ENCODE measurements at regions not wholly inside any gene's neighbourhood (a gene's known extent, or its start where the extent isn't known, plus 50 kb on each side); places are given as distances from the start of the nearest gene placed in this dataset.

DNA sequence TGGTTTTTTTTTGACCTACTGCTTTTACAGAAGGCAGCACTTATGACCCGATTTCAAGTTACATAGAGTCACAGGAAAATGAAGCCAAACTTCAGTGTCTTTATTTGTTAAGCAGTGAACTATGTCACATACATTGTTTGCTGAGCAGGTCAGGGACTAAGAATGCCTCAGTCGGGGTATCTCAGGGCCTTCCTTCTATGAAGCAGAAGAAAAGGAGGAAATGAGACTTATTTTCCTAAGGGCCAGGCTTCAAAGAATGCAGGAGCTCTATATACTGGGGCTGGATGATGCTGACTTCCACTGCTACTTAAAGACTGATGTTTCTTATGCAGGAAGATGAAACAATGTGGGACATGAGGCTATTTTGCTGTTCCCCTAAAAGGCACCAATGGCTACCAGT lies 558.4 kb upstream of the IGFBP7 start:
- Histone ChIP-seq H3K4me3 (ENCODE audit: low read length) (no peak overlapping the region), H4K20me1 (ENCODE audit: control insufficient read depth, insufficient read depth, low read depth, low read length) (no peaks in the 10 kb centered on the region), H3K9me3 (ENCODE audit: control insufficient read depth, insufficient read depth, low read length) (no peaks in the 10 kb centered on the region), H3K27me3 (ENCODE audit: control insufficient read depth, low read length) (no peaks in the 10 kb centered on the region), H3K4me2 (ENCODE audit: low read length) (no peak overlapping the region), H3K9me2 (replicated peaks; ENCODE audit: control insufficient read depth, low read length) (no peaks in the 10 kb centered on the region), H3K27ac (ENCODE audit: low read depth, low read length) (no peak overlapping the region), H3F3A (ENCODE audit: control insufficient read depth, insufficient read depth) (no peaks in the 10 kb centered on the region), H3K4me1 (ENCODE audit: control insufficient read depth, low read length) (no peaks in the 10 kb centered on the region), H3K36me3 (ENCODE audit: control insufficient read depth, low read length) (no peaks in the 10 kb centered on the region), H3K79me2 (ENCODE audit: control insufficient read depth, low read length) (no peaks in the 10 kb centered on the region)
- no peak for TF ChIP-seq CTCF (IDR thresholded peaks at IDR 0.05; ENCODE audit: low read depth, low read length, poor library complexity, severe bottlenecking)
- TF ChIP-seq EZH2phosphoT487 (IDR thresholded peaks at IDR 0.05; ENCODE audit: borderline replicate concordance, low read length) = no peak

DNA sequence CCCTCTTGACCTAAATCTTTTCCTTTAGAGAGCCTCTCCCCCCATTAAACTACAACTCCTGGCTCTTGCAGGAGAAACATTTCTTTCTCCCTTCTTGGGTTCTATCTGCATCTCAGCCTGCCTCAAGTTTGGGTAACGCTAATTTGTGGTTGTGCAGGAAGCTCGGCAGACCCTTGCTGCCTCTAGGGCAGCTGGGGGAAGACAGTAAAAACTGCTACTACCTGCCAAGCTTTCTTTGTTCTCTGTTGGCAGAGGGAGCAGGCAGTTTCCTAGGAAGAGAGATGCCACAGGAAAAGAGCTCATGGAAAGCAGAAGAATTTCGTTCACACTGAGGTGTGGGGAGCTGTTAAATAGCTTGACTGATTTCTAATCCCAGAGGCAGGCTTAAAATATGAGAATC lies 555.6 kb upstream of the IGFBP7 start:
- no peaks in the 10 kb centered on the region for H3F3A ChIP-seq (ENCODE audit: control insufficient read depth, insufficient read depth)
- H3K4me3 ChIP-seq (ENCODE audit: low read length) = no peak overlapping the region
- H3K4me2 ChIP-seq (ENCODE audit: low read length) = no peak overlapping the region
- no peaks in the 10 kb centered on the region for H3K79me2 ChIP-seq (ENCODE audit: control insufficient read depth, low read length)
- H4K20me1 ChIP-seq (ENCODE audit: control insufficient read depth, insufficient read depth, low read depth, low read length) = no peaks in the 10 kb centered on the region
- no peaks in the 10 kb centered on the region for H3K36me3 ChIP-seq (ENCODE audit: control insufficient read depth, low read length)
- no peaks in the 10 kb centered on the region for H3K9me2 ChIP-seq (replicated peaks; ENCODE audit: control insufficient read depth, low read length)
- no peaks in the 10 kb centered on the region for H3K4me1 ChIP-seq (ENCODE audit: control insufficient read depth, low read length)
- TF ChIP-seq EZH2phosphoT487 (IDR thresholded peaks at IDR 0.05; ENCODE audit: borderline replicate concordance, low read length) (no peak), CTCF (IDR thresholded peaks at IDR 0.05; ENCODE audit: low read depth, low read length, poor library complexity, severe bottlenecking) (no peak)
- H3K27me3 ChIP-seq (ENCODE audit: control insufficient read depth, low read length) = no peaks in the 10 kb centered on the region
- H3K9me3 ChIP-seq (ENCODE audit: control insufficient read depth, insufficient read depth, low read length) = no peaks in the 10 kb centered on the region
- H3K27ac ChIP-seq (ENCODE audit: low read depth, low read length) = no peak overlapping the region

GRCh38 chr4:57661517-57662090 lies 551.4 kb upstream of the IGFBP7 start:
- TF ChIP-seq EZH2phosphoT487 (IDR thresholded peaks at IDR 0.05; ENCODE audit: borderline replicate concordance, low read length) (no peak), CTCF (IDR thresholded peaks at IDR 0.05; ENCODE audit: low read depth, low read length, poor library complexity, severe bottlenecking) (no peak)
- Histone ChIP-seq H3K4me3 (ENCODE audit: low read length) (no peak overlapping the region), H4K20me1 (ENCODE audit: control insufficient read depth, insufficient read depth, low read depth, low read length) (no peaks in the 10 kb centered on the region), H3K9me2 (replicated peaks; ENCODE audit: control insufficient read depth, low read length) (no peaks in the 10 kb centered on the region), H3K4me1 (ENCODE audit: control insufficient read depth, low read length) (no peaks in the 10 kb centered on the region), H3K27ac (ENCODE audit: low read depth, low read length) (no peak overlapping the region), H3K27me3 (ENCODE audit: control insufficient read depth, low read length) (no peaks in the 10 kb centered on the region), H3K36me3 (ENCODE audit: control insufficient read depth, low read length) (no peaks in the 10 kb centered on the region), H3K79me2 (ENCODE audit: control insufficient read depth, low read length) (no peaks in the 10 kb centered on the region), H3K4me2 (ENCODE audit: low read length) (no peak overlapping the region), H3K9me3 (ENCODE audit: control insufficient read depth, insufficient read depth, low read length) (no peaks in the 10 kb centered on the region), H3F3A (ENCODE audit: control insufficient read depth, insufficient read depth) (no peaks in the 10 kb centered on the region)

Measured in DOHH2 (cell line).